K562 (cell line): ENCODE measurements at regions not wholly inside any gene's neighbourhood (a gene's known extent, or its start where the extent isn't known, plus 50 kb on each side); places are given as distances from the start of the nearest gene placed in this dataset.

Experiments used
- ATAC-seq: fragments of 200-7000 bp; cut with Tn5 transposase; 3 replicates; pipeline ENCODE4 v1.9.1; 2020; ENCODE audit warnings: moderate library complexity
- BruUV-seq: library from RNA; stranded (reverse); fragments of 400-500 nt; replicated peaks from 2 replicates; lab custom pipeline; 2021; lab: Mats Ljungman, UMichigan
- CTCF ChIA-PET: fragments of 300-600 bp; formaldehyde crosslinking; extraction: SDS; loops from one replicate; lab custom pipeline; 2021; ENCODE audit warnings: low intra/inter-chr PET ratio; lab: Yijun Ruan, JAX
- POLR2A ChIA-PET: fragments of 300-600, 350-650 bp; sonication (Branson Sonifier 250); formaldehyde crosslinking; extraction: SDS; loops from one replicate; lab custom pipeline; 2021; ENCODE audit warnings: antibody characterized with exemption, inconsistent platforms; lab: Yijun Ruan, JAX
- DNase-seq, 4 experiments: peaks; one replicate each; pipeline versions ENCODE4 v3.0.0 to v3.0.0-alpha.2; 2011 to 2018; ENCODE audit warnings: low spot score in 3 of 4, mixed read lengths in 3 of 4; ENCODE audit errors: extremely low read depth in 1 of 4
- FAIRE-seq: peaks from 2 replicates; lab custom pipeline; 2011; peaks lifted over from hg19 to GRCh38; lab: Jason Lieb, UNC
- H2AFZ ChIP-seq: 2 replicates; pipeline ENCODE4 v1.6.0; 2011; ENCODE audit warnings: low read depth, low read length, control low read depth, inconsistent platforms
- H3K27ac ChIP-seq: fragments of 200-600 bp; 3 replicates; pipeline ENCODE4 v1.8.0; 2011; ENCODE audit warnings: low read depth, mild to moderate bottlenecking, control low read depth, inconsistent platforms, low read length, moderate library complexity, mixed read lengths; ENCODE audit errors: extremely low read depth
- H3K27me3 ChIP-seq, 2 experiments: fragments of 300-600 bp in 1 of 2; 2 replicates in 1 of 2; 3 replicates in 1 of 2; pipeline versions ENCODE4 v1.6.0 to v1.8.0; 2011; ENCODE audit warnings: inconsistent platforms in 2 of 2, low read length in 2 of 2, mild to moderate bottlenecking in 1 of 2, mixed read lengths in 1 of 2, moderate library complexity in 1 of 2; ENCODE audit not compliant: control insufficient read depth in 2 of 2, insufficient read depth in 2 of 2
- H3K36me3 ChIP-seq: fragments of 300-600 bp; 3 replicates; pipeline ENCODE4 v1.8.0; 2011; ENCODE audit warnings: mild to moderate bottlenecking, low read length, inconsistent platforms; ENCODE audit not compliant: control insufficient read depth, insufficient read depth
- H3K4me1 ChIP-seq, 2 experiments: fragments of 200-600 bp in 1 of 2; replicated peaks in 1 of 2; 2 replicates in 1 of 2; 3 replicates in 1 of 2; pipeline versions ENCODE4 v1.5.1 to v1.8.0; 2011; ENCODE audit warnings: inconsistent platforms in 2 of 2, low read length in 2 of 2, mild to moderate bottlenecking in 1 of 2, mixed read lengths in 1 of 2, moderate library complexity in 1 of 2; ENCODE audit not compliant: control insufficient read depth in 2 of 2, insufficient read depth in 2 of 2
- H3K4me2 ChIP-seq: 2 replicates; pipeline ENCODE4 v1.6.1; 2011; ENCODE audit warnings: low read length, control low read depth, inconsistent platforms, mixed read lengths; ENCODE audit not compliant: insufficient read depth
- H3K4me3 ChIP-seq: fragments of 200-600 bp; sonication (generic), shearing (Covaris generic); 2 replicates; pipeline ENCODE4 v1.5.1; 2016; ENCODE audit warnings: control low read depth, inconsistent platforms
- H3K79me2 ChIP-seq: fragments of 200-600 bp; 3 replicates; pipeline ENCODE4 v1.8.0; 2011; ENCODE audit warnings: low read length, inconsistent platforms; ENCODE audit not compliant: control insufficient read depth, insufficient read depth
- H3K9ac ChIP-seq, 2 experiments: 2 replicates each; pipeline versions ENCODE4 v1.6.0 to v1.6.1; 2011; ENCODE audit warnings: low read depth in 2 of 2, low read length in 2 of 2, control low read depth in 1 of 2, inconsistent platforms in 1 of 2, mild to moderate bottlenecking in 1 of 2, mixed read lengths in 1 of 2; ENCODE audit not compliant: insufficient read depth in 1 of 2
- H3K9me1 ChIP-seq: one replicate; pipeline ENCODE4 v1.6.0; 2011; ENCODE audit warnings: inconsistent platforms, mild to moderate bottlenecking, low read length, moderate library complexity; ENCODE audit not compliant: control insufficient read depth, insufficient read depth
- H3K9me3 ChIP-seq: replicated peaks from 2 replicates; pipeline ENCODE4 v1.5.1; 2011; ENCODE audit warnings: low read depth, low read length, inconsistent platforms; ENCODE audit not compliant: control insufficient read depth, insufficient read depth
- H4K20me1 ChIP-seq: replicated peaks from 2 replicates; pipeline ENCODE4 v1.6.1; 2011; ENCODE audit warnings: low read length, inconsistent platforms, mixed read lengths; ENCODE audit not compliant: control insufficient read depth, insufficient read depth
- AFF4 ChIP-seq: sonication (generic); formaldehyde crosslinking; IDR thresholded peaks from 2 replicates; pipeline ENCODE4 v1.8.0; 2023; ENCODE audit warnings: mild to moderate bottlenecking, missing genetic modification reagents
- CLOCK ChIP-seq: fragments of 250-450 bp; sonication (Bioruptor Pico); IDR thresholded peaks from 2 replicates; pipeline ENCODE4 v1.4.0; 2020; ENCODE audit warnings: mild to moderate bottlenecking, moderate library complexity, borderline replicate concordance
- ESRRB ChIP-seq: fragments of 250-450 bp; sonication (Bioruptor Pico); IDR thresholded peaks from 2 replicates; pipeline ENCODE4 v1.5.0; 2020; ENCODE audit warnings: mild to moderate bottlenecking, moderate library complexity, borderline replicate concordance
- FOXO4 ChIP-seq: fragments of 450-650 bp; formaldehyde crosslinking; IDR thresholded peaks from 2 replicates; pipeline ENCODE4 v1.4.0; 2020; ENCODE audit warnings: mild to moderate bottlenecking, moderate library complexity
- HNRNPH1 ChIP-seq: fragments of 200-400 bp; formaldehyde crosslinking; optimal IDR thresholded peaks from 2 replicates; pipeline ENCODE3; 2017; ENCODE audit warnings: low read depth, mild to moderate bottlenecking, low read length, moderate library complexity
- LCOR ChIP-seq: sonication (generic); formaldehyde crosslinking; IDR thresholded peaks from 2 replicates; pipeline ENCODE4 v1.8.0; 2022; ENCODE audit warnings: mild to moderate bottlenecking, missing genetic modification reagents
- PRPF4 ChIP-seq: fragments of 200-400 bp; formaldehyde crosslinking; IDR thresholded peaks from one replicate; pipeline ENCODE4 v1.6.1; 2017; ENCODE audit warnings: low read length, low read depth, mild to moderate bottlenecking; ENCODE audit not compliant: insufficient read depth, poor library complexity, severe bottlenecking
- PURB ChIP-seq: sonication (generic); formaldehyde crosslinking; IDR thresholded peaks from 2 replicates; pipeline ENCODE4 v1.9.0; 2021; ENCODE audit warnings: low read depth, mild to moderate bottlenecking, missing genetic modification reagents
- RFX5 ChIP-seq: IDR thresholded peaks from 2 replicates; pipeline ENCODE4 v1.6.1; 2011; ENCODE audit warnings: low read depth, mild to moderate bottlenecking, improper control_type of control experiment, low read length
- TFAP4 ChIP-seq: sonication (generic); formaldehyde crosslinking; IDR thresholded peaks from 2 replicates; pipeline ENCODE4 v1.8.0; 2022; ENCODE audit warnings: missing genetic modification reagents, mild to moderate bottlenecking, moderate library complexity, borderline replicate concordance
- YY1 ChIP-seq, 3 experiments: IDR thresholded peaks; 2 replicates each; pipeline ENCODE4 v1.6.1; 2011; ENCODE audit warnings: low read length in 2 of 3, mild to moderate bottlenecking in 2 of 3, moderate library complexity in 2 of 3, borderline replicate concordance in 1 of 3, control low read depth in 1 of 3, low read depth in 1 of 3; ENCODE audit not compliant: insufficient read depth in 3 of 3, insufficient replicate concordance in 2 of 3, control insufficient read depth in 1 of 3, insufficient read length in 1 of 3; ENCODE audit errors: extremely low read depth in 1 of 3
- ZBTB17 ChIP-seq: fragments of 450-650 bp; formaldehyde crosslinking; IDR thresholded peaks from 2 replicates; pipeline ENCODE4 v1.4.0; 2020; ENCODE audit warnings: mild to moderate bottlenecking
- ZNF316 ChIP-seq: fragments of 450-650 bp; IDR thresholded peaks from 2 replicates; pipeline ENCODE4 v1.6.1; 2016
- ZSCAN32 ChIP-seq: fragments of 450-650 bp; formaldehyde crosslinking; IDR thresholded peaks from 2 replicates; pipeline ENCODE4 v1.4.0; 2020; ENCODE audit warnings: mild to moderate bottlenecking, moderate library complexity
- in situ Hi-C: fragments of 300-500 bp; cut with MboI; formaldehyde crosslinking; loops from 4 replicates; pipeline ENCODE4 v1.15.0; 2018; ENCODE audit warnings: inconsistent platforms, mixed read lengths
- intact Hi-C: fragments of 100-400 bp; cut with micrococcal nuclease; formaldehyde crosslinking; loops from 2 replicates; pipeline ENCODE4 v1.14.2; 2022

GRCh38 chr13:55120631-55121030, 2020.1 kb upstream of the PRR20A start:
- no peak for ATAC-seq
- intact Hi-C loops = no loop called here
- Histone ChIP-seq H2AFZ (no peak overlapping the region), H3K27me3 (no peaks in the 10 kb centered on the region), H4K20me1 (no peaks in the 10 kb centered on the region), H3K79me2 (no peaks in the 10 kb centered on the region), H3K9ac (no peak overlapping the region), H3K9me1 (no peaks in the 10 kb centered on the region), H3K4me1 (no peaks in the 10 kb centered on the region), H3K27ac (no peak overlapping the region), H3K36me3 (no peaks in the 10 kb centered on the region), H3K9me3 (no peaks in the 10 kb centered on the region), H3K4me2 (no peak overlapping the region), H3K4me3 (no peak overlapping the region)
- in situ Hi-C loops = no loop called here
- BruUV-seq = no TSS peak
- FAIRE-seq = no peak
- POLR2A ChIA-PET = no interaction called here
- CTCF ChIA-PET = no interaction called here
- no peak for DNase-seq
- no peak for TF ChIP-seq CLOCK
- no peak for TF ChIP-seq PRPF4
- no peak for TF ChIP-seq ESRRB (CRISPR knock-in tag)
- TF ChIP-seq LCOR (CRISPR knock-in tag) = no peak
- no peak for TF ChIP-seq YY1 (IDR thresholded peaks at IDR 0.05; ENCODE audit: borderline replicate concordance in 1 of 3, control insufficient read depth in 1 of 3, extremely low read depth in 1 of 3, insufficient read depth in 3 of 3, insufficient read length in 1 of 3, insufficient replicate concordance in 2 of 3, low read depth in 1 of 3, low read length in 2 of 3)
- no peak for TF ChIP-seq ZBTB17 (CRISPR knock-in tag)
- no peak for TF ChIP-seq HNRNPH1
- TF ChIP-seq RFX5 = no peak
- TF ChIP-seq TFAP4 (CRISPR knock-in tag) = no peak
- TF ChIP-seq AFF4 = no peak
- TF ChIP-seq ZSCAN32 = no peak
- no peak for TF ChIP-seq PURB (CRISPR knock-in tag)
- TF ChIP-seq FOXO4 (CRISPR knock-in tag) = no peak
- TF ChIP-seq ZNF316 = no peak
